Fibroblast of villous mesenchyme (primary cell): ENCODE measurements at regions not wholly inside any gene's neighbourhood (a gene's known extent, or its start where the extent isn't known, plus 50 kb on each side); places are given as distances from the start of the nearest gene placed in this dataset.
"Not testable (repeated sequence)": the region's sequence is repeated elsewhere in the genome, so short reads cannot be mapped to it uniquely, and the experiment has no call there.

Source experiments
- DNase-seq: peaks from one replicate; pipeline ENCODE4 v3.0.0-alpha.2; 2010; ENCODE audit warnings: low read depth
- H3K4me3 ChIP-seq: 2 replicates; pipeline ENCODE4 v1.5.1; 2011; ENCODE audit warnings: low read depth, mild to moderate bottlenecking, low read length
- TF ChIP-seq, protein P1 (sequence below): IDR thresholded peaks from 2 replicates; pipeline ENCODE4 v1.5.1; 2012; ENCODE audit warnings: low read depth, mild to moderate bottlenecking, low read length; ENCODE audit not compliant: insufficient read depth

DNA sequence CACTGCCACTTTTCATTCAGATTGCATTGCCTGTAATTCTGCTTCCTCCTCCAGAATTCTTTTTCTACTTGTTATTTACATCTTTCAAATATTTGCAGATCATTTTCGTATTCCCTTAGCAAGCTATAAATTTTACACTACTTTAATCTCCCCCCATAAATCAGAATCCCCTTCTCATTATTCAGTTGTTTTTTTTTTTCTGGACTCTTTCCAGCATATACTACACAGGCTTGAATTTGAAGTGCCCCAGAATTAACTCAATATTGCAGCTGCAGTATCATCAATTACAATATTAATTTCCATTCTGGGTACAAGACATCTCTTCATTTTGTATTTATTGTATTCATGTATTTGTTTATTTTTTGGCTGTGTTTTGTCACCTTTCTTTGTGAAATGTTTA, 1494.3 kb downstream of the AMY1C start:
- DNase-seq = no peak
- TF ChIP-seq, protein P1, sequence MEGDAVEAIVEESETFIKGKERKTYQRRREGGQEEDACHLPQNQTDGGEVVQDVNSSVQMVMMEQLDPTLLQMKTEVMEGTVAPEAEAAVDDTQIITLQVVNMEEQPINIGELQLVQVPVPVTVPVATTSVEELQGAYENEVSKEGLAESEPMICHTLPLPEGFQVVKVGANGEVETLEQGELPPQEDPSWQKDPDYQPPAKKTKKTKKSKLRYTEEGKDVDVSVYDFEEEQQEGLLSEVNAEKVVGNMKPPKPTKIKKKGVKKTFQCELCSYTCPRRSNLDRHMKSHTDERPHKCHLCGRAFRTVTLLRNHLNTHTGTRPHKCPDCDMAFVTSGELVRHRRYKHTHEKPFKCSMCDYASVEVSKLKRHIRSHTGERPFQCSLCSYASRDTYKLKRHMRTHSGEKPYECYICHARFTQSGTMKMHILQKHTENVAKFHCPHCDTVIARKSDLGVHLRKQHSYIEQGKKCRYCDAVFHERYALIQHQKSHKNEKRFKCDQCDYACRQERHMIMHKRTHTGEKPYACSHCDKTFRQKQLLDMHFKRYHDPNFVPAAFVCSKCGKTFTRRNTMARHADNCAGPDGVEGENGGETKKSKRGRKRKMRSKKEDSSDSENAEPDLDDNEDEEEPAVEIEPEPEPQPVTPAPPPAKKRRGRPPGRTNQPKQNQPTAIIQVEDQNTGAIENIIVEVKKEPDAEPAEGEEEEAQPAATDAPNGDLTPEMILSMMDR = no peak
- H3K4me3 ChIP-seq = no peak overlapping the region

DNA sequence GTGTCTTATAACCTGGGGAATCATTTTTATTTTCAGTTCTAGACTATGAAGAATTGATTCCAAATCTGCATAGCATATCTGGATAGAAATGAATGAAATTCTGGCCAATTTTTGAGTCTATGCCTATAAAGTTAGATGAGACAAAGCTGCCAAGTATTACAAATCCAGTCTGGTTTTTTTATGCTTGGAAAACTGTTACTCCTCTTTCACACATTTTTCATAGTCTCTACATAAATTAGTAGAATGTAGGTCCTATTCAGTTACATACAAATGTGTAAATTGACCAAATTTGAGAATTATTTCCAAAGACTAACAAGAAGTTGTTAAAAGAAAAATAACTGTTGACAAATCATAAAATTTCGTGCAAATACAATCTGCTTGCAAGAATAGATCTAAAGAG, 1505.2 kb downstream of the AMY1C start:
- no peak overlapping the region for H3K4me3 ChIP-seq
- no peak for DNase-seq
- TF ChIP-seq, protein P1 = no peak

DNA sequence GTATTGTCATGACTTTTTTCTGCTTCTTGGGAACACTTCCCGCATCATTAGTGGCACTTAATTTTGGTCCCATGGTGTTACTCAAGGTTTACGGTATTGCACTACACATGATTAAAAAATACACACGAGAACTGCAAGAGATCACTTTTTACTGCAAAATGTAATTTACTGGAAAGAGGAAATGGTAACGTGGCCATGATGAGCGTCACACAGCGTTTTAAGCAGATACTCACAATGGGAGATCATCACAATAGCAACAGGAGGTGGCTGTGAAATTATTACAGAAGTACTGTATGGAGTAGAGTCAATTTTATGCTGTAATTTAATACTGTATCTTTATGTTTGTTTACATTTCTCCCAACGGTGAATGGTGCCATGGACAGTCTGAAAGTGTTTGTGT, 1510.3 kb downstream of the AMY1C start:
- no peak overlapping the region for H3K4me3 ChIP-seq
- TF ChIP-seq, protein P1 = no peak
- no peak for DNase-seq

DNA sequence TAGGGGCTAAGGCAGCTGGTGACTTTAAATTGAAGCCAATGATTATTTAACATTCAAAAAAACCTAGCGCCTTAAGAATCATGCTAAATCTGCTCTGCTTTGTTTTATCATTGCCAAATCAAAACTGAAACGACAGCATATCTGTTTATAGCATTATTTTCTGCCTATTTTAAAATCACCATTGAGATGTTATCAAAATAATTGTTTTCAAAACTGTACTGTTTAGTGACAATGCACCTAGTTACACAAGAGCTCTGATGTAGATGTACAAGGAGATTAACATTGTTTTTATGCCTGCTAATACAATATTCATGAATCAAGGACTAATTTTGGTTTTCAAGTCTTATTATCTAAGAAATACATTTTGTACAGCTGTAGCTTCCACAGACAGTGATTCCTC, 1521.3 kb downstream of the AMY1C start:
- TF ChIP-seq, protein P1 = no peak
- no peak for DNase-seq
- no peak overlapping the region for H3K4me3 ChIP-seq

DNA sequence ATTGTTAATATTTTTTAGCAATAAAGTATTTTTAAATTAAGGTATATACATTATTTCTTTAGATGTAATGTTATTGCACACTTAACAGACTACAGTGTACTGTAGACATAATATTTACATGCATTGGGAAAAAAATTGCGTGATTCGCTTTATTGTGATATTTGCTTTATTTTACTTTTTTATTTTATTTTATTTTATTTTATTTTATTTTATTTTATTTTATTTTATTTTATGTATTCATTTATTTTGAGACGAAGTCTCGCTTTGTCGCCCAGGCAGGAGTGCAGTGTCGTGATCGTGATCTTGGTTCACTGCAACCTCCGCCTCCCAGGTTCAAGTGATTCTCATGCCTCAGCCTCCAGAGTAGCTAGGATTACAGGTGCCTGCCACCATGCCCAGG, 1522.7 kb downstream of the AMY1C start:
- H3K4me3 ChIP-seq, DNase-seq: not testable (repeated sequence)

DNA sequence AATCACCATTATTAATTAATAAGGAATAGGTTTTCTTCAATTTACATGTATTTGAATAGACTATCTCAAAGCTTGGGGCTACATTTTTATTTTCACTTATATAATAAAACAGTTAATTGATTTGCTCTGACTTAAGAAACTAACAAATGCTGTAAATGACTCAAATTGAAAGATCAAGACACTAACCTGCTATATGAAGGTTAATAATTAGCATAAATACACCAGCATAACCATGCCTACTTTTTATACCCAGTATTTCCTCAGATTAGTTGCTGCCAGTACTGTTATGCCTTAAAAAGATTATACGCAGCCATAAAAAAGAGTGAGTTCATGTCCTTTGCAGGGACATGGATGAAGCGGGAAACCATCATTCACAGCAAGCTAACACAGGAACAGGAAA, 1545.1 kb downstream of the AMY1C start:
- TF ChIP-seq, protein P1 = no peak
- no peak for DNase-seq
- no peak overlapping the region for H3K4me3 ChIP-seq

DNA sequence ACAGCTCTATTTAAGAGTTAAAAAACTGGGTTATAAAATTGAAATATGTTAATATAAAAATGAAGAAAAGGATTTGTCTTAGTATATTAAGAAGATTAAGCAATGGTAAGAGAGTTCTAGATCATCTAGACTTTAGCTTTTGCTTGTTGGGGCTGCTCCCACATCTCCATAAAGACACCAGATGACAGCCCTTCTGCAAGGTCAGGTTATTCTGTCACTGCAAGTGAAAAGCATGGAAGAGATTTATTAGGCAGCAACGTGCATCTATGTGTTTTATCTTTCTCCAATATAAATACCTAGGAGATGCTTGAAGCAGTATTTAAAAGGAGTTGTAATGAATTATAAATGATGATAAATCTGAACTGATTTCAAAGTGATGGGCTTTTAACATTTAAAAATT, 1560.4 kb downstream of the AMY1C start:
- TF ChIP-seq, protein P1 = no peak
- H3K4me3 ChIP-seq = no peak overlapping the region
- DNase-seq = no peak
